Left ventricle myocardium inferior (tissue), 1 donor: ENCODE measurements at regions not wholly inside any gene's neighbourhood (a gene's known extent, or its start where the extent isn't known, plus 50 kb on each side); places are given as distances from the start of the nearest gene placed in this dataset.

ENCODE experiments used
- DNase-seq: peaks from one replicate; pipeline ENCODE4 v3.0.0-alpha.2; 2020
- H3K27ac ChIP-seq: fragments of 200-600 bp; replicated peaks from 2 replicates; pipeline ENCODE4 v1.8.0; 2021
- H3K27me3 ChIP-seq: fragments of 200-600 bp; 2 replicates; pipeline ENCODE4 v1.8.0; 2021; ENCODE audit warnings: low read depth
- H3K36me3 ChIP-seq: fragments of 200-600 bp; 2 replicates; pipeline ENCODE4 v1.8.0; 2021
- H3K4me1 ChIP-seq: fragments of 200-600 bp; 2 replicates; pipeline ENCODE4 v1.8.0; 2021
- H3K4me3 ChIP-seq: fragments of 200-600 bp; 2 replicates; pipeline ENCODE4 v1.8.0; 2021; ENCODE audit warnings: mild to moderate bottlenecking, moderate library complexity
- H3K9me3 ChIP-seq: fragments of 200-600 bp; replicated peaks from 2 replicates; pipeline ENCODE4 v1.8.0; 2021
- CTCF ChIP-seq: fragments of 200-600 bp; IDR thresholded peaks from 2 replicates; pipeline ENCODE4 v1.8.0; 2021; ENCODE audit warnings: antibody characterized with exemption, mild to moderate bottlenecking, borderline replicate concordance
- intact Hi-C: fragments of 100-400 bp; cut with micrococcal nuclease; formaldehyde crosslinking; loops from one replicate; pipeline ENCODE4 v1.11.0; 2022
- donor health status: DM: no; HTN: yes; CAD: no; lungs with severe emphysema.

- Histone ChIP-seq H3K36me3 (no peaks in the 10 kb centered on the region), H3K27me3 (no peaks in the 10 kb centered on the region), H3K9me3 (peaks cover 2% of the 10 kb centered on the region), H3K4me3 (no peak overlapping the region), H3K4me1 (no peaks in the 10 kb centered on the region), H3K27ac (no peak overlapping the region)
- intact Hi-C loops = no loop called here
- no peak for DNase-seq
- no peak for TF ChIP-seq CTCF
These were observed 1186.6 kb downstream of the DIAPH3 start for GRCh38 chr13:58977085-58977484.

- H3K4me3 ChIP-seq = no peak overlapping the region
- intact Hi-C loops = no loop called here
- no peak for DNase-seq
- H3K9me3 ChIP-seq = peaks cover 13% of the 10 kb centered on the region
- H3K36me3 ChIP-seq = no peaks in the 10 kb centered on the region
- no peak overlapping the region for H3K27ac ChIP-seq
- no peaks in the 10 kb centered on the region for H3K4me1 ChIP-seq
- TF ChIP-seq CTCF = no peak
- H3K27me3 ChIP-seq = no peaks in the 10 kb centered on the region
These were observed 1185.4 kb downstream of the DIAPH3 start for GRCh38 chr13:58978331-58978730.

DNA sequence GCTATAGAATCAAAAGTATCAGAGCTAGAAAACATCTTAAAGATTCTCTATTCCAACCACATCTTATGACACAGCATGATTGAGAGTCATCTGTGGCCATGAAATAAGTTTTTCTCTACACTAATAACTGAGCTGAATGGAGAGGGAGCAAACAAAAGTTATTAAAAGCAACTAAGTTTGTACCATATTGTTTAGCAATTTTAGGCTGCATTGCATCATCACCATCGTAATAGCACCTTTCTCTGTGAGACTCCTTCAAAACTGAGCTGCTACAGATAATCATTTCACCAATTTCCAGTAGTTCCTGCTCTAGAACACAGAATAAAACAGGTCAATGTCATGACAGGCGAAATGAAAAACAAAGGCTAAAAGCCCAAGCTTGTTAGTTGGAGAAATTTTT, 1183.9 kb downstream of the DIAPH3 start:
- H3K4me1 ChIP-seq = no peaks in the 10 kb centered on the region
- no peak for TF ChIP-seq CTCF
- intact Hi-C loops = no loop called here

DNA sequence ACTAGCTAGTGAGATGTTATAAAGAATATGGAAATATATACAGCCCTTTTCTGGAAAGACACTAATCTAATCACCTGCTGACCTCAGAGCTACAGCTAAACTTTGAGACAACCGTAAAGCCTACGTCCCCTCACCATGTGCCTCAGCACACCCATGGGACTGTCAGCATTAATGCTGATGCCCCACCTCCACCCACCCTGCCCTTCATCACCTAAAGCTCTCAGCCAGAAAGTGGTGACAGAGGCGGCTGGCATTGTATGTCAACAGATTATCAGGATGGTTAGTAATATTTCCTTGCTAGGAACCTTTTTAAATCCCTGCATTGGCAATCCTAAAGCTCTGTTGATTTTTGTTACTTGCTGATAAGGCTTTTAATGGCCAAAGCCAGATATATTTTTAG, 1177.9 kb downstream of the DIAPH3 start:
- no peaks in the 10 kb centered on the region for H3K27me3 ChIP-seq
- TF ChIP-seq CTCF = no peak
- peaks cover 17% of the 10 kb centered on the region for H3K9me3 ChIP-seq
- intact Hi-C loops = no loop called here
- no peak overlapping the region for H3K4me3 ChIP-seq
- peaks cover 5% of the 10 kb centered on the region for H3K4me1 ChIP-seq
- no peak for DNase-seq
- H3K36me3 ChIP-seq = no peaks in the 10 kb centered on the region
- H3K27ac ChIP-seq = no peak overlapping the region

More for the DNA sequence above, 1183.9 kb downstream of the DIAPH3 start:
- Histone ChIP-seq H3K4me3 (no peak overlapping the region), H3K27me3 (no peaks in the 10 kb centered on the region), H3K27ac (no peak overlapping the region), H3K9me3 (peaks cover 17% of the 10 kb centered on the region), H3K36me3 (no peaks in the 10 kb centered on the region)
- no peak for DNase-seq

DNA sequence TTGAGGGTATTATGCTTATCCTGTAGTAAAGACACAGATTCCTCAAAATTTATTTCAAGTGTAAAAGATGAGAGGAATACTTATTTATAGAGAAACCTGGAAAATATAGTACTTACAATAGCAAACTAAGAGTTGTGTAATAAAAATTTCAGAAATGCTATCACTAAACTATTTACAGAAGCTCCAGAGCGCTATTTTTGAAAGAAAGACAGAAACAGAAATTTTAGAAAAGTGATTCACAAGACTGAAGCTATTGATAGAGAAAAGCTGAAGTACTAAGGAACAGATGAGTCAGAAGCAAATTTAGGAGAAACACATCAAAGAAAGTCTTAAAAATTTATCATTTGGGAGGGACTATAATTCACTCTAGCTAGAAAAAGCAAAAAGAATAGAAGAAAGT, 1174.2 kb downstream of the DIAPH3 start:
- H3K4me1 ChIP-seq = peaks cover 5% of the 10 kb centered on the region
- no peak overlapping the region for H3K27ac ChIP-seq
- no peak for DNase-seq
- TF ChIP-seq CTCF = no peak
- H3K27me3 ChIP-seq = no peaks in the 10 kb centered on the region
- H3K9me3 ChIP-seq = no peaks in the 10 kb centered on the region
- H3K36me3 ChIP-seq = no peaks in the 10 kb centered on the region
- intact Hi-C loops = no loop called here
- H3K4me3 ChIP-seq = no peak overlapping the region
